ENCODE measurements at regions not wholly inside any gene's neighbourhood (a gene's known extent, or its start where the extent isn't known, plus 50 kb on each side); places are given as distances from the start of the nearest gene placed in this dataset.

DNA sequence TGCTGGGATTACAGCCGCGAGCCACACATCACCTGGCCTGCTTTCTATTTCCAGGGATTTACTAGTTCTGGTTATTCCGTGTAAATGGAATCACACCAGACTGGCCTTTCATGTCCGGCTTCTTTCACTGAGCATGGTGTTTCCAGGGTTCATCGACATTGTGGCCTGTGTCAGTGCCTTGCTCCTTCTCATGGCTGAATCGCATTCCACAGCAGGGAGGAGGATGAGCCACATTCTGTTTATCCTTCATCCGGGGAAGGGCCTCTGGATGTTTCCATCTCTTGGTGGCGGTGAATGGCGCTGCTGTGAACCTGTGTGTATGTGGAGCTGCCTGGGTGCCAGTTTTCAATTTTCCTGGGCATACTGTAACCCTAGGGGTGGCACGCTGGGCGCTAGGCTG lies 58.7 kb upstream of the RNU6ATAC start:
- intact Hi-C loops (cut with micrococcal nuclease), result no loop called here
- Histone ChIP-seq H4K20me1 (ENCODE audit: low read length) (no peaks in the 10 kb centered on the region), H3K27ac (ENCODE audit: low read length) (no peak overlapping the region), H2AFZ (ENCODE audit: low read length) (no peak overlapping the region), H3K4me3 (ENCODE audit: low read length) (no peak overlapping the region), H3K4me1 (ENCODE audit: insufficient read depth, low read length) (no peaks in the 10 kb centered on the region), H3K4me2 (ENCODE audit: low read length) (no peak overlapping the region), H3K36me3 (ENCODE audit: low read depth, low read length) (no peaks in the 10 kb centered on the region), H3K9me2 (replicated peaks; ENCODE audit: low read length) (no peaks in the 10 kb centered on the region), H3K27me3 (ENCODE audit: low read length) (peaks cover 18% of the 10 kb centered on the region; the same call in 1 of the 2 replicates), H3K9me3 (ENCODE audit: low read length) (no peaks in the 10 kb centered on the region), H3K9ac (ENCODE audit: low read length) (no peak overlapping the region), H3F3A (ENCODE audit: low read length, unreplicated experiment) (no peaks in the 10 kb centered on the region), H3K79me2 (ENCODE audit: low read length) (no peaks in the 10 kb centered on the region)
- POLR2A ChIA-PET (ENCODE audit: unreplicated experiment), result no interaction called here
- DNase-seq, result no peak
- TF ChIP-seq EZH2 (IDR thresholded peaks at IDR 0.05; ENCODE audit: low read length, unreplicated experiment) (no peak), EZH2phosphoT487 (IDR thresholded peaks at IDR 0.05; ENCODE audit: borderline replicate concordance, low read length) (no peak)
- TF ChIP-seq, protein P1, sequence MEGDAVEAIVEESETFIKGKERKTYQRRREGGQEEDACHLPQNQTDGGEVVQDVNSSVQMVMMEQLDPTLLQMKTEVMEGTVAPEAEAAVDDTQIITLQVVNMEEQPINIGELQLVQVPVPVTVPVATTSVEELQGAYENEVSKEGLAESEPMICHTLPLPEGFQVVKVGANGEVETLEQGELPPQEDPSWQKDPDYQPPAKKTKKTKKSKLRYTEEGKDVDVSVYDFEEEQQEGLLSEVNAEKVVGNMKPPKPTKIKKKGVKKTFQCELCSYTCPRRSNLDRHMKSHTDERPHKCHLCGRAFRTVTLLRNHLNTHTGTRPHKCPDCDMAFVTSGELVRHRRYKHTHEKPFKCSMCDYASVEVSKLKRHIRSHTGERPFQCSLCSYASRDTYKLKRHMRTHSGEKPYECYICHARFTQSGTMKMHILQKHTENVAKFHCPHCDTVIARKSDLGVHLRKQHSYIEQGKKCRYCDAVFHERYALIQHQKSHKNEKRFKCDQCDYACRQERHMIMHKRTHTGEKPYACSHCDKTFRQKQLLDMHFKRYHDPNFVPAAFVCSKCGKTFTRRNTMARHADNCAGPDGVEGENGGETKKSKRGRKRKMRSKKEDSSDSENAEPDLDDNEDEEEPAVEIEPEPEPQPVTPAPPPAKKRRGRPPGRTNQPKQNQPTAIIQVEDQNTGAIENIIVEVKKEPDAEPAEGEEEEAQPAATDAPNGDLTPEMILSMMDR (conservative IDR thresholded peaks at IDR 0.05; ENCODE audit: low read depth, low read length), result no peak
- CTCF ChIA-PET, result no interaction called here
- BruUV-seq (replicated peaks), result no TSS peak
- ATAC-seq, result no peak

- H3F3A ChIP-seq (ENCODE audit: low read length, unreplicated experiment), result no peaks in the 10 kb centered on the region
- no peak overlapping the region for H2AFZ ChIP-seq (ENCODE audit: low read length)
- H3K36me3 ChIP-seq (ENCODE audit: low read depth, low read length), result no peaks in the 10 kb centered on the region
- H3K27me3 ChIP-seq (ENCODE audit: low read length), result peaks cover 18% of the 10 kb centered on the region; the same call in 1 of the 2 replicates
- no peaks in the 10 kb centered on the region for H3K9me3 ChIP-seq (ENCODE audit: low read length)
- TF ChIP-seq, protein P1 (conservative IDR thresholded peaks at IDR 0.05; ENCODE audit: low read depth, low read length), result no peak
- BruUV-seq (replicated peaks), result no TSS peak
- ATAC-seq (no peak), DNase-seq (no peak)
- CTCF ChIA-PET, result no interaction called here
- POLR2A ChIA-PET (ENCODE audit: unreplicated experiment), result no interaction called here
- H3K4me2 ChIP-seq (ENCODE audit: low read length), result no peak overlapping the region
- intact Hi-C loops (cut with micrococcal nuclease), result no loop called here
- no peaks in the 10 kb centered on the region for H3K79me2 ChIP-seq (ENCODE audit: low read length)
- no peaks in the 10 kb centered on the region for H4K20me1 ChIP-seq (ENCODE audit: low read length)
- no peaks in the 10 kb centered on the region for H3K4me1 ChIP-seq (ENCODE audit: insufficient read depth, low read length)
- no peak overlapping the region for H3K4me3 ChIP-seq (ENCODE audit: low read length)
- H3K27ac ChIP-seq (ENCODE audit: low read length), result no peak overlapping the region
- no peak overlapping the region for H3K9ac ChIP-seq (ENCODE audit: low read length)
- H3K9me2 ChIP-seq (replicated peaks; ENCODE audit: low read length), result no peaks in the 10 kb centered on the region
Measured at GRCh38 chr9:134223591-134224122, 59.3 kb upstream of the RNU6ATAC start.

DNA sequence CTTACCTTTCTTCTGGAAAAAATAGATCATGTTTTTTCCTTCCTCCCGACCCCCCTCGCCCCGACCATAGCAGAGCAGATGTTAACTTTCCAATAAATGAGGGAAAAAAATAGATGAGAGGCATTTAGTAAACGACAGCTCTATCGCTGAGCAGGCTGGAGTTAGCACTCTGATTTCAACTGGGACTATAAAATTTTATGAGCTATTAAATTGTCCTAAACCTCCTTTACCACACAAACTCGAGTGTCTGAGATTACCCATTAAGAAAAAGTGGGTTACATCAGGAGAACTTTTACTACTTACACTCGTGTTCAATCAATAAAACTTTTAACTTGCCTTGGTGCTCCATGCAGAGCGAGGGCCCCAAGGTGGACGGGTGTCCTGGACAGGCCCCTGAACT lies 59.8 kb upstream of the RNU6ATAC start:
- Histone ChIP-seq H3K27me3 (ENCODE audit: low read length) (peaks cover 18% of the 10 kb centered on the region; the same call in 1 of the 2 replicates), H3K4me3 (ENCODE audit: low read length) (no peak overlapping the region), H3K27ac (ENCODE audit: low read length) (no peak overlapping the region), H3K9me3 (ENCODE audit: low read length) (no peaks in the 10 kb centered on the region), H2AFZ (ENCODE audit: low read length) (no peak overlapping the region), H3K36me3 (ENCODE audit: low read depth, low read length) (no peaks in the 10 kb centered on the region), H3K4me2 (ENCODE audit: low read length) (no peak overlapping the region), H3K9me2 (replicated peaks; ENCODE audit: low read length) (no peaks in the 10 kb centered on the region), H3K9ac (ENCODE audit: low read length) (no peak overlapping the region), H4K20me1 (ENCODE audit: low read length) (no peaks in the 10 kb centered on the region), H3F3A (ENCODE audit: low read length, unreplicated experiment) (no peaks in the 10 kb centered on the region), H3K79me2 (ENCODE audit: low read length) (no peaks in the 10 kb centered on the region), H3K4me1 (ENCODE audit: insufficient read depth, low read length) (no peaks in the 10 kb centered on the region)
- no peak for ATAC-seq
- BruUV-seq (replicated peaks), result no TSS peak
- DNase-seq, result no peak
- ChIA-PET CTCF (no interaction called here), POLR2A (ENCODE audit: unreplicated experiment) (no interaction called here)
- TF ChIP-seq EZH2phosphoT487 (IDR thresholded peaks at IDR 0.05; ENCODE audit: borderline replicate concordance, low read length) (no peak), EZH2 (IDR thresholded peaks at IDR 0.05; ENCODE audit: low read length, unreplicated experiment) (no peak)
- TF ChIP-seq, protein P1 (conservative IDR thresholded peaks at IDR 0.05; ENCODE audit: low read depth, low read length), result no peak
- intact Hi-C loops (cut with micrococcal nuclease), result no loop called here

Data from PC-3 (cell line).